Transverse colon (tissue), 4 donors: ENCODE measurements at regions not wholly inside any gene's neighbourhood (a gene's known extent, or its start where the extent isn't known, plus 50 kb on each side); places are given as distances from the start of the nearest gene placed in this dataset.
"Not testable (repeated sequence)": the region's sequence is repeated elsewhere in the genome, so short reads cannot be mapped to it uniquely, and the experiment has no call there.

Source experiments
- DNase-seq: peaks from one replicate; pipeline ENCODE4 v3.0.0-alpha.2; 2019
- H3K27ac ChIP-seq, 4 donors: fragments of 200-600 bp; sonication (generic); 2 replicates each; pipeline ENCODE4 v1.5.1; 2016 to 2018; ENCODE audit warnings: inconsistent platforms in 4 of 4
- H3K27me3 ChIP-seq: fragments of 200-600 bp; sonication (generic); 2 replicates; pipeline ENCODE4 v1.5.1; 2017; ENCODE audit warnings: inconsistent platforms
- H3K36me3 ChIP-seq, 4 donors: fragments of 200-600 bp; sonication (generic); 2 replicates each; pipeline ENCODE4 v1.5.1; 2017 to 2019; ENCODE audit warnings: inconsistent platforms in 4 of 4
- H3K4me1 ChIP-seq, 4 donors: fragments of 200-600 bp; sonication (generic); 2 replicates each; pipeline ENCODE4 v1.5.1; 2017 to 2020; ENCODE audit warnings: inconsistent platforms in 4 of 4
- H3K4me3 ChIP-seq, 4 donors: fragments of 200-600 bp; sonication (generic); 1 replicate in 1 of 4; 2 replicates in 3 of 4; pipeline versions ENCODE4 v1.5.1 to v1.6.1; 2017 to 2019; ENCODE audit warnings: inconsistent platforms in 4 of 4
- H3K9me3 ChIP-seq, 2 donors: fragments of 200-600 bp; sonication (generic); 2 replicates each; pipeline ENCODE4 v1.5.1; 2017 to 2019; ENCODE audit warnings: inconsistent platforms in 2 of 2
- EP300 ChIP-seq: sonication (generic); formaldehyde crosslinking; IDR thresholded peaks from one replicate; pipeline ENCODE4 v1.6.1; 2017; ENCODE audit warnings: antibody characterized with exemption, low read depth
- POLR2A ChIP-seq: fragments of 450-650 bp; IDR thresholded peaks from one replicate; pipeline ENCODE4 v1.6.1; 2016; ENCODE audit warnings: antibody characterized with exemption, mild to moderate bottlenecking, moderate library complexity
- POLR2AphosphoS5 ChIP-seq, 3 donors: sonication (generic); formaldehyde crosslinking; IDR thresholded peaks; one replicate each; pipeline ENCODE4 v1.6.1; 2016; ENCODE audit warnings: antibody characterized with exemption in 3 of 3
- WGBS, 2 donors: methylation state at CpG; one replicate each; pipeline ENCODE4 v1.1.5; 2018; ENCODE audit warnings: low coverage in 1 of 2; 5-methylcytosine and 5-hydroxymethylcytosine counted together
- in situ Hi-C, 4 donors: fragments of 200-750 bp; cut with MboI; loops; one replicate each; pipeline versions ENCODE4 v1.15.0 to v1.15.1; 2017; ENCODE audit warnings: low sequenced_read_pairs in 3 of 4, low pct_ligation_motif_present in 1 of 4, low pct_unique_long_range_greater_than_20kb in 1 of 4
- intact Hi-C: fragments of 100-400 bp; cut with DNase I; formaldehyde crosslinking; loops from one replicate; pipeline ENCODE4 v1.15.1; 2023; ENCODE audit warnings: low total_unique reads
- TF ChIP-seq, protein P1 (sequence below), 5 experiments: fragments of 200-600 bp in 3 of 5; fragments of 450-650 bp in 2 of 5; sonication (generic) in 3 of 5; IDR thresholded peaks; 1 replicate in 2 of 5; 2 replicates in 3 of 5; pipeline ENCODE4 v1.5.1; 2016 to 2017; ENCODE audit warnings: antibody characterized with exemption in 5 of 5, inconsistent platforms in 3 of 5, mild to moderate bottlenecking in 2 of 5, moderate library complexity in 1 of 5

GRCh38 chr6:137941995-137942394 lies 74.9 kb downstream of the TNFAIP3 start:
- no peak for DNase-seq
- in situ Hi-C loops (loop anchor here (5.0 to 10.0 kb wide), 4 partner anchors 70 to 237 kb away; no protein-coding TSS in a partner anchor), intact Hi-C loops (loop anchor here (2.0 kb wide), 1 partner anchor 235 kb away; no protein-coding TSS in a partner anchor)
- H3K36me3 ChIP-seq, result no peaks in the 10 kb centered on the region
- TF ChIP-seq, protein P1, sequence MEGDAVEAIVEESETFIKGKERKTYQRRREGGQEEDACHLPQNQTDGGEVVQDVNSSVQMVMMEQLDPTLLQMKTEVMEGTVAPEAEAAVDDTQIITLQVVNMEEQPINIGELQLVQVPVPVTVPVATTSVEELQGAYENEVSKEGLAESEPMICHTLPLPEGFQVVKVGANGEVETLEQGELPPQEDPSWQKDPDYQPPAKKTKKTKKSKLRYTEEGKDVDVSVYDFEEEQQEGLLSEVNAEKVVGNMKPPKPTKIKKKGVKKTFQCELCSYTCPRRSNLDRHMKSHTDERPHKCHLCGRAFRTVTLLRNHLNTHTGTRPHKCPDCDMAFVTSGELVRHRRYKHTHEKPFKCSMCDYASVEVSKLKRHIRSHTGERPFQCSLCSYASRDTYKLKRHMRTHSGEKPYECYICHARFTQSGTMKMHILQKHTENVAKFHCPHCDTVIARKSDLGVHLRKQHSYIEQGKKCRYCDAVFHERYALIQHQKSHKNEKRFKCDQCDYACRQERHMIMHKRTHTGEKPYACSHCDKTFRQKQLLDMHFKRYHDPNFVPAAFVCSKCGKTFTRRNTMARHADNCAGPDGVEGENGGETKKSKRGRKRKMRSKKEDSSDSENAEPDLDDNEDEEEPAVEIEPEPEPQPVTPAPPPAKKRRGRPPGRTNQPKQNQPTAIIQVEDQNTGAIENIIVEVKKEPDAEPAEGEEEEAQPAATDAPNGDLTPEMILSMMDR (IDR thresholded peaks at IDR 0.05), result no peak
- TF ChIP-seq POLR2AphosphoS5 (IDR thresholded peaks at IDR 0.05), result no peak
- no peak for TF ChIP-seq POLR2A
- no peak for TF ChIP-seq EP300
- H3K4me1 ChIP-seq, result no peaks in the 10 kb centered on the region
- no peaks in the 10 kb centered on the region for H3K27me3 ChIP-seq
- 31 to 42% methylated on average over 2 of the region's 2 CpGs for WGBS, 2 donors
- no peak overlapping the region for H3K4me3 ChIP-seq
- peaks cover 6 to 8% of the 10 kb centered on the region in 2 donors for H3K9me3 ChIP-seq
- H3K27ac ChIP-seq, result no peak overlapping the region

GRCh38 chr6:137942736-137943135 lies 75.7 kb downstream of the TNFAIP3 start:
- Histone ChIP-seq H3K9me3 (peaks cover 4 to 5% of the 10 kb centered on the region in 2 donors), H3K27ac (no peak overlapping the region), H3K27me3 (no peaks in the 10 kb centered on the region), H3K36me3 (no peaks in the 10 kb centered on the region), H3K4me3 (no peak overlapping the region), H3K4me1 (no peaks in the 10 kb centered on the region)
- TF ChIP-seq POLR2AphosphoS5 (IDR thresholded peaks at IDR 0.05), result no peak
- TF ChIP-seq, protein P1 (IDR thresholded peaks at IDR 0.05), result no peak
- DNase-seq, result no peak
- intact Hi-C loops (loop anchor here (2.0 kb wide), 1 partner anchor 236 kb away; no protein-coding TSS in a partner anchor), in situ Hi-C loops (loop anchor here (5.0 to 10.0 kb wide), 4 partner anchors 70 to 238 kb away; no protein-coding TSS in a partner anchor)

- H3K4me1 ChIP-seq, H3K9me3 ChIP-seq, H3K36me3 ChIP-seq, DNase-seq, H3K27me3 ChIP-seq, H3K27ac ChIP-seq, H3K4me3 ChIP-seq, intact Hi-C loops: not testable (repeated sequence)
- 38 to 83% methylated on average over 1 to 3 of the region's 3 CpGs for WGBS, 2 donors
- in situ Hi-C loops, result loop anchor here (5.0 to 10.0 kb wide), 4 partner anchors 72 to 240 kb away; no protein-coding TSS in a partner anchor
Observed at GRCh38 chr6:137944381-137944780, 77.3 kb downstream of the TNFAIP3 start.

DNA sequence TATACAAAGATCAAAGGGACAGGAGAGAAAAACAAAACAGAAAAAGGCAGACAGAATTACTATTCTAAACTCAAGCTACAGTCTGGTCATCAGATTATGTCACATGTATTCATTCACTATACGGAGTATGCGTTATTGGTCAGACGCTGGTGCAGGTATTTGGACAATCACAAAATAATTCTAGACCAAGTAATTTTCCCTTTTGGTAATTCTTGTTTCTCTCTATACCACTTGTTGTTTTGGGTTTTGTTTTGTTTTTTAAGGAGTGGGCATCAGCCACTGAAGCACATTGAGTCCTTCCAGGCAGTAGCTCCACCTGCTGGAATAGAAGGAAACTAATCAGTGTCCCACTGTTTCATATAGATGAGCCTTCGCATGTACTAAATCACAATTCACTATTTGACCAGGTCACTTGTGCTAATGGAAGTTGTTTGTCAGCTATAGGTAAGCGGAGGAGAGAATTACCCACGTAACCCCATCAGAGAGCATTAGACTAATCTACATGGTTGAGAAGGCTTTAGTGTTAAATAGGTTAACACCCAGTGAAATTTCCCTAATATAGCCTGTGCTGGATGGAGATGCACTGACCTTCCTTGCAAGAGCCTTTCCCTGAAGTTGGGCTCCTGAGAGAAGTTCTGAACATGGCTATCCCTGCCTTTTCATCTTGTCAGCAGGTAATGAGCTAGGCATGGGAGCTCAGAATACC lies 77.9 kb downstream of the TNFAIP3 start:
- intact Hi-C loops, result no loop called here
- no peak for DNase-seq
- Histone ChIP-seq H3K4me1 (no peaks in the 10 kb centered on the region), H3K36me3 (no peaks in the 10 kb centered on the region), H3K9me3 (no peaks in the 10 kb centered on the region), H3K4me3 (no peak overlapping the region), H3K27ac (no peak overlapping the region), H3K27me3 (no peaks in the 10 kb centered on the region)
- in situ Hi-C loops, result loop anchor here (5.0 to 10.0 kb wide), 4 partner anchors 73 to 240 kb away; no protein-coding TSS in a partner anchor
- 35 to 43% methylated on average over 6 of the region's 6 CpGs for WGBS, 2 donors
- TF ChIP-seq EP300 (no peak), POLR2A (no peak), POLR2AphosphoS5 (IDR thresholded peaks at IDR 0.05) (no peak)
- TF ChIP-seq, protein P1 (IDR thresholded peaks at IDR 0.05), result peak; percentile 64 to 77 (median 73)
